ENCODE measurements at regions not wholly inside any gene's neighbourhood (a gene's known extent, or its start where the extent isn't known, plus 50 kb on each side); places are given as distances from the start of the nearest gene placed in this dataset.
A peak's percentile ranks its signal among the peaks of the same experiment; 100 is the strongest.

DNA sequence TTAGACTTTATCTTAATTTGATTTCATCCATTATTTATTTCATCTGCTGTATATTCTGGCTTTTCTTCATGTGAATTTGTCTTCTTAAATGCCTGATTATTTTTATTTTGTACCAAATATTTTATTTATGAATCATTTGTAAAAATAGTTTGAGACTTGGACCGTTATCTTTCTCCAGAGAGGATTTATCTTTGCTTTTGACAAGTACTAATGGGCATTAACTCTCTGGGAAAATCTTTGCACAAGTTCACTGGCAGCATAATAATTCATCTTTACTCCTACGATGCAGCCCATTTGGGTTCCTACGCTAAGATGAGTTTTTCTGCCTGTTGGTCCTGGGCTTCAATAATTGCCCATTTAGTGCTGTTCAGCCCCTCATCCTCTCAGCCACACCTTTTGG lies 131.0 kb upstream of the RORB start:
- Histone ChIP-seq H3K4me1 (no peaks in the 10 kb centered on the region), H3K9me3 (ENCODE audit: low read depth) (no peaks in the 10 kb centered on the region), H4K20me1 (ENCODE audit: low read depth) (no peaks in the 10 kb centered on the region), H3F3A (ENCODE audit: low read depth) (no peaks in the 10 kb centered on the region), H2AFZ (replicated peaks) (no peak overlapping the region), H3K79me2 (ENCODE audit: low read depth) (no peaks in the 10 kb centered on the region), H3K4me2 (no peak overlapping the region), H3K4me3 (no peak overlapping the region), H3K27ac (no peak overlapping the region), H3K9ac (no peak overlapping the region), H3K27me3 (no peaks in the 10 kb centered on the region), H3K36me3 (no peaks in the 10 kb centered on the region)
- Mint-ChIP-seq H3K27ac (no peak overlapping the region), H3K4me3 (no peak overlapping the region), H3K9me3 (no peaks in the 10 kb centered on the region), H3K27me3 (ENCODE audit: insufficient read depth, low read depth) (no peaks in the 10 kb centered on the region), H3K4me1 (no peaks in the 10 kb centered on the region), H3K36me3 (no peaks in the 10 kb centered on the region)
- no peak for TF ChIP-seq EZH2 (IDR thresholded peaks at IDR 0.05)
- TF ChIP-seq EZH2phosphoT487 (IDR thresholded peaks at IDR 0.05), result no peak
- TF ChIP-seq, protein P1, sequence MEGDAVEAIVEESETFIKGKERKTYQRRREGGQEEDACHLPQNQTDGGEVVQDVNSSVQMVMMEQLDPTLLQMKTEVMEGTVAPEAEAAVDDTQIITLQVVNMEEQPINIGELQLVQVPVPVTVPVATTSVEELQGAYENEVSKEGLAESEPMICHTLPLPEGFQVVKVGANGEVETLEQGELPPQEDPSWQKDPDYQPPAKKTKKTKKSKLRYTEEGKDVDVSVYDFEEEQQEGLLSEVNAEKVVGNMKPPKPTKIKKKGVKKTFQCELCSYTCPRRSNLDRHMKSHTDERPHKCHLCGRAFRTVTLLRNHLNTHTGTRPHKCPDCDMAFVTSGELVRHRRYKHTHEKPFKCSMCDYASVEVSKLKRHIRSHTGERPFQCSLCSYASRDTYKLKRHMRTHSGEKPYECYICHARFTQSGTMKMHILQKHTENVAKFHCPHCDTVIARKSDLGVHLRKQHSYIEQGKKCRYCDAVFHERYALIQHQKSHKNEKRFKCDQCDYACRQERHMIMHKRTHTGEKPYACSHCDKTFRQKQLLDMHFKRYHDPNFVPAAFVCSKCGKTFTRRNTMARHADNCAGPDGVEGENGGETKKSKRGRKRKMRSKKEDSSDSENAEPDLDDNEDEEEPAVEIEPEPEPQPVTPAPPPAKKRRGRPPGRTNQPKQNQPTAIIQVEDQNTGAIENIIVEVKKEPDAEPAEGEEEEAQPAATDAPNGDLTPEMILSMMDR (IDR thresholded peaks at IDR 0.05), result no peak
- no peak for DNase-seq (ENCODE audit: low spot score)

DNA sequence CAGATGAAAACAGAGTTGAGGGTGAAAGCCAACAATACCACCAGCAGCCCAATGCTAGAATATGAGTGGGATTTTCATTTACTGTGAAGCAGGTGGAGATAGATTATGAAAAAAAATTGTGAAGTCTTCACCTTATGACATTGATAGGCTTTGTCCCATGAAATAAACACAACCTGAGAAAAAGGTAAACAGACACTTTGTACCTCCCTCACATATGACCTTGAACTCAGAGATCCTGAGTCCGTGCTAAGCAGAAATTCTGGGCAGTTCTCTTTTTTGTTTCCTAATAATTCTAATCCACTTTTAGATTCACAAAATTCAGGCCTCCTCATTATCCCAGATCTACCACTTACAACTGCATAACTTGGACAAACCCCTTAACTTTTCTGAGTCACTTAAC lies 127.3 kb upstream of the RORB start:
- no peak for DNase-seq (ENCODE audit: low spot score)

DNA sequence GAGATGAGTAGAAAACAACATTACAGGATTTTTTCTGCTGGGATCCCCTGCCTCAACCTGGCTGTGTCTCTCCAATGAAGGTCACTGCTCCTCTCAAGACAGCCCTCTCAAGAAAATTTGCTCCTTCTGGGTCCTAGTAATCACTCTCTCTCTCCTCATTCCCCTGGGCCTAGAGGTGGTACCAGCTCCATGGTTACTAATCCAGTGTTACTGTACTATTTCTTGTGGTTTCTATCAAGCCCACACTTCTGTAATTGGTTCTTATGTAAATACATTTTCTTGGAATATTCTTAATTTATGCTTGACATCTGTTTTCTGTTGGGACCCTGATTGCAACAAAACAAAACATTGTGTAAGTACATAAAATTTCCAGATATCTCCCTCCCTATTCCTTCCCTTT lies 123.8 kb upstream of the RORB start:
- Histone ChIP-seq H3K4me1 (no peaks in the 10 kb centered on the region), H4K20me1 (ENCODE audit: low read depth) (no peaks in the 10 kb centered on the region), H3K36me3 (no peaks in the 10 kb centered on the region), H2AFZ (replicated peaks) (no peak overlapping the region), H3F3A (ENCODE audit: low read depth) (no peaks in the 10 kb centered on the region), H3K27me3 (no peaks in the 10 kb centered on the region), H3K9ac (no peak overlapping the region), H3K27ac (no peak overlapping the region), H3K4me3 (no peak overlapping the region), H3K4me2 (no peak overlapping the region), H3K9me3 (ENCODE audit: low read depth) (no peaks in the 10 kb centered on the region), H3K79me2 (ENCODE audit: low read depth) (no peaks in the 10 kb centered on the region)
- peaks cover 10% of the 10 kb centered on the region for H3K4me1 Mint-ChIP-seq
- H3K36me3 Mint-ChIP-seq, result no peaks in the 10 kb centered on the region
- no peak overlapping the region for H3K27ac Mint-ChIP-seq
- H3K4me3 Mint-ChIP-seq, result no peak overlapping the region
- no peaks in the 10 kb centered on the region for H3K9me3 Mint-ChIP-seq
- TF ChIP-seq, protein P1 (IDR thresholded peaks at IDR 0.05), result no peak
- TF ChIP-seq EZH2 (IDR thresholded peaks at IDR 0.05) (no peak), EZH2phosphoT487 (IDR thresholded peaks at IDR 0.05) (no peak)
- H3K27me3 Mint-ChIP-seq (ENCODE audit: insufficient read depth, low read depth), result peaks cover 2% of the 10 kb centered on the region
- no peak for DNase-seq (ENCODE audit: low spot score)

More for the DNA sequence above, 127.3 kb upstream of the RORB start:
- peaks cover 10% of the 10 kb centered on the region for H3K4me1 Mint-ChIP-seq
- H3K27ac ChIP-seq, result no peak overlapping the region
- no peak overlapping the region for H2AFZ ChIP-seq (replicated peaks)
- no peaks in the 10 kb centered on the region for H3K36me3 Mint-ChIP-seq
- no peaks in the 10 kb centered on the region for H3K79me2 ChIP-seq (ENCODE audit: low read depth)
- no peaks in the 10 kb centered on the region for H3K9me3 ChIP-seq (ENCODE audit: low read depth)
- H3K9me3 Mint-ChIP-seq, result no peaks in the 10 kb centered on the region
- no peak overlapping the region for H3K9ac ChIP-seq
- no peaks in the 10 kb centered on the region for H3F3A ChIP-seq (ENCODE audit: low read depth)
- no peak overlapping the region for H3K4me3 Mint-ChIP-seq
- H3K27me3 ChIP-seq, result no peaks in the 10 kb centered on the region
- H4K20me1 ChIP-seq (ENCODE audit: low read depth), result no peaks in the 10 kb centered on the region
- H3K36me3 ChIP-seq, result no peaks in the 10 kb centered on the region
- H3K4me2 ChIP-seq, result no peak overlapping the region
- H3K27ac Mint-ChIP-seq, result no peak overlapping the region
- no peaks in the 10 kb centered on the region for H3K4me1 ChIP-seq
- H3K27me3 Mint-ChIP-seq (ENCODE audit: insufficient read depth, low read depth), result peaks cover 2% of the 10 kb centered on the region
- TF ChIP-seq, protein P1 (IDR thresholded peaks at IDR 0.05), result no peak
- no peak overlapping the region for H3K4me3 ChIP-seq

DNA sequence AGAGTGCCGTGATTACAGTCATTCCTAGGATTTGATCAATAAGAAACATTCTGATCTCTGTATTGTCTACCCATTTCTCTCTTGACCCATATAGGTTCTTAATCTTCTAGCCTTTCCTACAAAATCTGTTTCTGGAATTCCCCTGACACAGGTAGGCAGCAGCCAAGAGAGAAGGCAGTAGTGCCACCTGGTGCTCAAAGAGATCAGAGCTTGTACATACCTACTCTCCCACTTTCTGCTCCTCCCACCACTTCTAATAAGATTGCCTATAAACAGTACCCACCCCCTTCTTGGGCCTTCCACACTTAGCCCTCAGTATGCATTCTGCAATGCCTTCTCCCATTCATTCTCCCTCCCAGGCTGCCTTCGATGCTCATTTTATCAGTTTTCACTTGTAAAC lies 117.4 kb upstream of the RORB start:
- H3K79me2 ChIP-seq (ENCODE audit: low read depth), result no peaks in the 10 kb centered on the region
- TF ChIP-seq, protein P1 (IDR thresholded peaks at IDR 0.05), result peak; percentile 67
- no peak for TF ChIP-seq EZH2 (IDR thresholded peaks at IDR 0.05)
- no peak overlapping the region for H3K4me3 ChIP-seq
- no peaks in the 10 kb centered on the region for H3K9me3 ChIP-seq (ENCODE audit: low read depth)
- no peak overlapping the region for H2AFZ ChIP-seq (replicated peaks)
- Mint-ChIP-seq H3K36me3 (no peaks in the 10 kb centered on the region), H3K9me3 (no peaks in the 10 kb centered on the region), H3K27ac (no peak overlapping the region), H3K4me1 (no peaks in the 10 kb centered on the region), H3K27me3 (ENCODE audit: insufficient read depth, low read depth) (no peaks in the 10 kb centered on the region), H3K4me3 (no peak overlapping the region)
- H3K4me1 ChIP-seq, result peaks cover 3% of the 10 kb centered on the region
- no peaks in the 10 kb centered on the region for H3K36me3 ChIP-seq
- H3F3A ChIP-seq (ENCODE audit: low read depth), result no peaks in the 10 kb centered on the region
- H3K27me3 ChIP-seq, result no peaks in the 10 kb centered on the region
- DNase-seq (ENCODE audit: low spot score), result peak; percentile 70
- no peak overlapping the region for H3K9ac ChIP-seq
- no peak overlapping the region for H3K4me2 ChIP-seq
- H4K20me1 ChIP-seq (ENCODE audit: low read depth), result no peaks in the 10 kb centered on the region
- H3K27ac ChIP-seq, result no peak overlapping the region
